ENCODE measurements at regions not wholly inside any gene's neighbourhood (a gene's known extent, or its start where the extent isn't known, plus 50 kb on each side); places are given as distances from the start of the nearest gene placed in this dataset.

DNA sequence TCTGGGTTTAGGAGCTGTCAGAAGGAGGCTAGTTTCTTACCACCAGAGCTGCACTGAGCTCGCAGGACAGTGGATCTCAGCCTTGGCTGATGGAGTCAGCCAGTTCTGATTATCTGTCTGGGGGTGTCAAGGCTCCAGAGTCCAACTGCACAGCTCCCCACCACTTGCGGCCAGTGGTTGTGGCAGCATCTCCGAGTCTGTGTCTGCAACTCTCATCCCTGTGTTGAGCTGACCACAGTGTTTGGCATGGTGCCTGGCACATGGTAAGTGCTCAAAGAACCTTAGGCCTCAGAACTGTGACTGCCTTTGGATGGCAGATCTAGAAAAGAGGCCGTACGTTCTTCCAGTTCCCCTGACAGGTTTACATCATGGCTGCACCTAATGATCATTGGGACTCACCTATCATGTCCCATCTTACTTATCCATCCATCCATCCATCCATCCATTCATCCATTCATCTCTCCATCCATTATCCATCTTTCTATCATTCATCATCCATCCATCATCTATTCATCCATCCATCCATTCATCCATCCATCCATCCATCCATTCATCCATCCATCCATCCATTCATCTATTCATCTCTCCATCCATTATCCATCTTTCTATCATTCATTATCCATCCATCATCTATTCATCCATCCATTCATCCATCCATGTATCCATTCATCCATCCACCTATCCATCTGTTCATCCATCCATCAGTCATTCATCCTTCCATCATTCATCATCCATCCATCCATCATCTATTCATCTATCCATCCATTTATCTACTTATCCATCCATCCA lies 114.5 kb downstream of the CRYAA start:
- TF ChIP-seq ZNF274 (IDR thresholded peaks at IDR 0.05; ENCODE audit: borderline replicate concordance, extremely low read depth, low read length), result no peak
- TF ChIP-seq MAX (IDR thresholded peaks at IDR 0.05), result no peak
- TF ChIP-seq MAFK (IDR thresholded peaks at IDR 0.05; ENCODE audit: low read depth, low read length), result no peak
- TF ChIP-seq EZH2 (IDR thresholded peaks at IDR 0.05; ENCODE audit: low read depth, low read length, severe bottlenecking), result no peak
- TF ChIP-seq CHD7 (IDR thresholded peaks at IDR 0.05; ENCODE audit: insufficient replicate concordance, low read length), result no peak
- no peak for TF ChIP-seq ATF3 (IDR thresholded peaks at IDR 0.05; ENCODE audit: insufficient read depth, low read depth, low read length)
- TF ChIP-seq SRF (IDR thresholded peaks at IDR 0.05; ENCODE audit: low read depth, low read length), result no peak
- no peak for TF ChIP-seq POLR2AphosphoS5 (IDR thresholded peaks at IDR 0.05; ENCODE audit: low read depth, low read length)
- TF ChIP-seq EGR1 (IDR thresholded peaks at IDR 0.05; ENCODE audit: borderline replicate concordance, low read depth, low read length), result no peak
- TF ChIP-seq YY1 (IDR thresholded peaks at IDR 0.05; ENCODE audit: low read depth, low read length), result no peak
- TF ChIP-seq EP300 (IDR thresholded peaks at IDR 0.05; ENCODE audit: borderline replicate concordance in 1 of 2, low read depth in 2 of 2, low read length in 2 of 2), result no peak
- TF ChIP-seq POLR2A (IDR thresholded peaks at IDR 0.05; ENCODE audit: control extremely low read depth in 1 of 2, low read depth in 2 of 2, low read length in 2 of 2), result no peak
- no peak for TF ChIP-seq SUZ12 (IDR thresholded peaks at IDR 0.05; ENCODE audit: low read length)

All from H1 (cell line).